ENCODE measurements at regions not wholly inside any gene's neighbourhood (a gene's known extent, or its start where the extent isn't known, plus 50 kb on each side); places are given as distances from the start of the nearest gene placed in this dataset.

DNA sequence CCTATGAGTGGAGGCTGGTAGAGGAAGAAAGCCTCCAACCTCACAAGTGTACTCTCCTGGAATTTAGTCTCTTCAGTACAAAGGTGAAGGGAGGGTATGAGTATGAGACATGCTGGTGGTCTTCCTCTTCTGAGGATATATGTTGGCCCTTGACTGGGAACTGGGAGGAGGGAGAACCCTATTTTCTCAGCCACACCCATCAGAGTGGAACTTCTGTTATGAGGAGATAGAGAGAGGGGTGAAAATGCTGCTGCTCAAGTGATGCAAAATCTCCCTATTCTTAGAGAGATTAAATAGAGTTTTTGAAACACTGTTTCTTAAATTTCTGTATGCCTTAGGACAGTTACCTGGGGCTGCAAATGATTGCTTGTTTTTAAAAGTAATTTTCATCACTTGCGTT is 203.4 kb upstream of the PRR16 start:
- no peak for TF ChIP-seq CTCF (IDR thresholded peaks at IDR 0.05; ENCODE audit: low read depth, low read length, poor library complexity, severe bottlenecking)
- no peak for TF ChIP-seq EZH2phosphoT487 (IDR thresholded peaks at IDR 0.05; ENCODE audit: borderline replicate concordance, low read length)

Data from DOHH2 (cell line).